SK-N-SH (cell line): ENCODE measurements at regions not wholly inside any gene's neighbourhood (a gene's known extent, or its start where the extent isn't known, plus 50 kb on each side); places are given as distances from the start of the nearest gene placed in this dataset.

Source experiments
- CTCF ChIA-PET: fragments of 300-600, 350-600 bp; formaldehyde crosslinking; extraction: SDS; loops from one replicate; lab custom pipeline; 2021; lab: Yijun Ruan, JAX
- POLR2A ChIA-PET: fragments of 350-600 bp; sonication (Branson Sonifier 250); formaldehyde crosslinking; extraction: SDS; loops from one replicate; lab custom pipeline; 2020; ENCODE audit warnings: antibody characterized with exemption, inconsistent platforms; lab: Yijun Ruan, JAX
- DNase-seq: peaks from one replicate; pipeline ENCODE4 v3.0.0; 2012
- H2AFZ ChIP-seq: fragments of 200-600 bp; sonication (generic); 2 replicates; pipeline ENCODE4 v1.8.1; 2016; ENCODE audit warnings: antibody characterized with exemption, mild to moderate bottlenecking, low read depth
- H3F3A ChIP-seq: fragments of 200-600 bp; sonication (generic); replicated peaks from 2 replicates; pipeline ENCODE3; 2016; ENCODE audit warnings: antibody characterized with exemption, mild to moderate bottlenecking; ENCODE audit not compliant: insufficient read depth
- H3K27ac ChIP-seq, 2 experiments: fragments of 200-500 bp in 1 of 2; fragments of 200-600 bp in 1 of 2; sonication (Bioruptor generic) in 1 of 2; sonication (generic), shearing (Covaris generic) in 1 of 2; 2 replicates each; pipeline versions ENCODE4 v1.5.1 to v1.6.1; 2014 to 2016; ENCODE audit warnings: low read depth in 2 of 2, inconsistent platforms in 1 of 2, low read length in 1 of 2, mild to moderate bottlenecking in 1 of 2, mixed read lengths in 1 of 2
- H3K27me3 ChIP-seq: fragments of 200-600 bp; sonication (generic), shearing (Covaris generic); 2 replicates; pipeline ENCODE4 v1.6.1; 2016; ENCODE audit warnings: mixed run types; ENCODE audit not compliant: insufficient read depth
- H3K36me3 ChIP-seq, 2 experiments: fragments of 200-500 bp in 1 of 2; fragments of 200-600 bp in 1 of 2; sonication (Bioruptor generic) in 1 of 2; sonication (generic) in 1 of 2; replicated peaks in 1 of 2; 2 replicates each; pipeline versions ENCODE3 to v1.5.1; 2014 to 2016; ENCODE audit warnings: low read length in 1 of 2, mild to moderate bottlenecking in 1 of 2; ENCODE audit not compliant: insufficient read depth in 2 of 2, control insufficient read depth in 1 of 2
- H3K4me1 ChIP-seq, 2 experiments: fragments of 200-500 bp in 1 of 2; fragments of 200-600 bp in 1 of 2; sonication (Bioruptor generic) in 1 of 2; sonication (generic), shearing (Covaris generic) in 1 of 2; 2 replicates each; pipeline versions ENCODE4 v1.5.1 to v1.6.1; 2014 to 2016; ENCODE audit warnings: low read depth in 1 of 2, low read length in 1 of 2, mixed run types in 1 of 2; ENCODE audit not compliant: insufficient read depth in 2 of 2, control insufficient read depth in 1 of 2
- H3K4me2 ChIP-seq: fragments of 200-600 bp; sonication (generic), shearing (Covaris generic); 2 replicates; pipeline ENCODE4 v1.6.1; 2017; ENCODE audit warnings: mixed run types
- H3K4me3 ChIP-seq, 2 experiments: fragments of 200-500 bp in 1 of 2; fragments of 200-600 bp in 1 of 2; sonication (Bioruptor generic) in 1 of 2; sonication (generic), shearing (Covaris generic) in 1 of 2; 2 replicates each; pipeline versions ENCODE4 v1.5.1 to v1.8.1; 2014 to 2016; ENCODE audit warnings: low read depth in 2 of 2, inconsistent platforms in 1 of 2, low read length in 1 of 2, mild to moderate bottlenecking in 1 of 2, mixed read lengths in 1 of 2, moderate library complexity in 1 of 2
- H3K79me2 ChIP-seq: fragments of 200-600 bp; sonication (generic); 2 replicates; pipeline ENCODE4 v1.8.1; 2017; ENCODE audit warnings: mild to moderate bottlenecking; ENCODE audit not compliant: insufficient read depth
- H3K9ac ChIP-seq: fragments of 200-600 bp; sonication (generic); 2 replicates; pipeline ENCODE4 v1.6.1; 2017; ENCODE audit warnings: mixed run types
- H3K9me2 ChIP-seq: fragments of 200-600 bp; sonication (generic); 2 replicates; pipeline ENCODE4 v1.6.1; 2017; ENCODE audit warnings: mixed run types
- H3K9me3 ChIP-seq: fragments of 200-600 bp; sonication (generic); 2 replicates; pipeline ENCODE4 v1.6.1; 2017; ENCODE audit warnings: mixed run types, mild to moderate bottlenecking, moderate library complexity
- H4K20me1 ChIP-seq: fragments of 200-600 bp; sonication (generic); 2 replicates; pipeline ENCODE4 v1.6.1; 2017; ENCODE audit warnings: mild to moderate bottlenecking, mixed run types; ENCODE audit not compliant: insufficient read depth
- CHD2 ChIP-seq: fragments of 150-350 bp; IDR thresholded peaks from 2 replicates; pipeline ENCODE4 v1.6.1; 2018; ENCODE audit warnings: low read length; ENCODE audit not compliant: partially characterized antibody
- CTCF ChIP-seq: fragments of 200-600 bp; sonication (generic); IDR thresholded peaks from 2 replicates; pipeline ENCODE4 v1.6.1; 2017; ENCODE audit warnings: antibody characterized with exemption, mild to moderate bottlenecking, moderate library complexity
- ELF1 ChIP-seq: IDR thresholded peaks from 2 replicates; pipeline ENCODE4 v1.4.0; 2012
- EP300 ChIP-seq, 2 experiments: IDR thresholded peaks; 2 replicates each; pipeline versions ENCODE4 v1.4.0 to v1.6.1; 2012; ENCODE audit warnings: borderline replicate concordance in 1 of 2, low read depth in 1 of 2, low read length in 1 of 2
- EZH2phosphoT487 ChIP-seq: fragments of 200-600 bp; sonication (generic); IDR thresholded peaks from 2 replicates; pipeline ENCODE4 v1.6.1; 2017; ENCODE audit warnings: low read depth, mixed run types, mild to moderate bottlenecking, antibody characterized with exemption, moderate library complexity, borderline replicate concordance
- FOSL2 ChIP-seq: IDR thresholded peaks from 2 replicates; pipeline ENCODE4 v1.4.0; 2012; ENCODE audit warnings: low read depth, mild to moderate bottlenecking, moderate library complexity, borderline replicate concordance
- GABPA ChIP-seq: IDR thresholded peaks from 2 replicates; pipeline ENCODE4 v1.4.0; 2012; ENCODE audit warnings: low read depth, mild to moderate bottlenecking
- IRF3 ChIP-seq: fragments of 150-350 bp; IDR thresholded peaks from 2 replicates; pipeline ENCODE4 v1.6.1; 2016; ENCODE audit warnings: mild to moderate bottlenecking, low read depth, low read length
- MXI1 ChIP-seq: IDR thresholded peaks from 2 replicates; pipeline ENCODE4 v1.6.1; 2012; ENCODE audit warnings: mild to moderate bottlenecking, low read depth, low read length, improper control_type of control experiment
- NFIC ChIP-seq: IDR thresholded peaks from 2 replicates; pipeline ENCODE4 v1.4.0; 2012; ENCODE audit warnings: borderline replicate concordance
- NRF1 ChIP-seq: IDR thresholded peaks from 2 replicates; pipeline ENCODE4 v1.6.1; 2012; ENCODE audit warnings: low read depth, mild to moderate bottlenecking, low read length
- POLR2AphosphoS5 ChIP-seq: IDR thresholded peaks from 2 replicates; pipeline ENCODE4 v1.6.1; 2012; ENCODE audit warnings: low read depth, low read length
- RAD21 ChIP-seq: IDR thresholded peaks from 2 replicates; pipeline ENCODE4 v1.6.1; 2012; ENCODE audit warnings: mild to moderate bottlenecking, low read length
- RCOR1 ChIP-seq: fragments of 150-350 bp; IDR thresholded peaks from 2 replicates; pipeline ENCODE4 v1.6.1; 2017; ENCODE audit warnings: antibody characterized with exemption, low read length
- REST ChIP-seq: IDR thresholded peaks from 2 replicates; pipeline ENCODE4 v1.6.1; 2012; ENCODE audit warnings: mild to moderate bottlenecking, low read depth, low read length, moderate library complexity
- RXRA ChIP-seq: IDR thresholded peaks from 2 replicates; pipeline ENCODE4 v1.4.0; 2012; ENCODE audit warnings: low read depth, mild to moderate bottlenecking, borderline replicate concordance
- SIN3A ChIP-seq: IDR thresholded peaks from 2 replicates; pipeline ENCODE4 v1.6.1; 2012; ENCODE audit warnings: low read depth, mild to moderate bottlenecking, low read length, moderate library complexity, borderline replicate concordance
- SMC3 ChIP-seq: IDR thresholded peaks from 2 replicates; pipeline ENCODE4 v1.6.1; 2012; ENCODE audit warnings: low read depth, low read length, improper control_type of control experiment
- USF1 ChIP-seq: IDR thresholded peaks from 2 replicates; pipeline ENCODE4 v1.4.0; 2012; ENCODE audit warnings: low read depth, borderline replicate concordance
- YY1 ChIP-seq: IDR thresholded peaks from 2 replicates; pipeline ENCODE4 v1.4.0; 2012; ENCODE audit warnings: low read depth, mild to moderate bottlenecking
- WGBS: methylation state at CpG from one replicate; pipeline ENCODE4 v1.1.6; 2017; ENCODE audit warnings: low lambda C conversion rate; 5-methylcytosine and 5-hydroxymethylcytosine counted together

GRCh38 chr5:7218141-7218540 is 177.8 kb upstream of the ADCY2 start (continued):
- TF ChIP-seq CTCF (no peak), SIN3A (no peak), IRF3 (no peak)

- H3K36me3 ChIP-seq: no peaks in the 10 kb centered on the region
- H2AFZ ChIP-seq: no peak overlapping the region
- H3K4me3 ChIP-seq: no peak overlapping the region
- H3K79me2 ChIP-seq: no peaks in the 10 kb centered on the region
- no peak overlapping the region for H3K9ac ChIP-seq
- H4K20me1 ChIP-seq: no peaks in the 10 kb centered on the region
- 1% methylated on average over 4 of the region's 4 CpGs for WGBS
- no peaks in the 10 kb centered on the region for H3K4me1 ChIP-seq
- no peak for DNase-seq
- H3F3A ChIP-seq: no peaks in the 10 kb centered on the region
- H3K27ac ChIP-seq: no peak overlapping the region
- TF ChIP-seq USF1 (no peak), SIN3A (no peak), RXRA (no peak), POLR2AphosphoS5 (no peak), MXI1 (no peak), RAD21 (no peak), CTCF (no peak), CHD2 (no peak), EP300 (IDR thresholded peaks at IDR 0.05; ENCODE audit: borderline replicate concordance in 1 of 2, low read depth in 1 of 2, low read length in 1 of 2) (no peak), YY1 (no peak), EZH2phosphoT487 (no peak), ELF1 (no peak), RCOR1 (no peak), GABPA (no peak), NRF1 (no peak), NFIC (no peak), REST (no peak), FOSL2 (no peak), SMC3 (no peak)
- H3K9me3 ChIP-seq: no peaks in the 10 kb centered on the region
- H3K27me3 ChIP-seq: no peaks in the 10 kb centered on the region
- ChIA-PET POLR2A (no interaction called here), CTCF (no interaction called here)
- H3K4me2 ChIP-seq: no peak overlapping the region
- no peaks in the 10 kb centered on the region for H3K9me2 ChIP-seq
Measured at GRCh38 chr5:7220156-7220555, 175.8 kb upstream of the ADCY2 start.
